Astrocyte (in vitro differentiated cells and primary cell): ENCODE measurements at regions not wholly inside any gene's neighbourhood (a gene's known extent, or its start where the extent isn't known, plus 50 kb on each side); places are given as distances from the start of the nearest gene placed in this dataset.

Experiments
- DNase-seq: peaks from one replicate; pipeline ENCODE4 v3.0.0-alpha.2; 2010; ENCODE audit warnings: low read depth
- FAIRE-seq: peaks from 2 replicates; lab custom pipeline; 2011; peaks lifted over from hg19 to GRCh38; lab: Jason Lieb, UNC
- H2AFZ ChIP-seq: 2 replicates; pipeline ENCODE4 v1.6.0; 2012; ENCODE audit warnings: low read depth, low read length, inconsistent platforms
- H3K27ac ChIP-seq: 2 replicates; pipeline ENCODE4 v1.5.1; 2011; ENCODE audit warnings: low read depth, low read length, inconsistent platforms
- H3K27me3 ChIP-seq: 2 replicates; pipeline ENCODE4 v1.6.0; 2011; ENCODE audit warnings: low read length, inconsistent platforms; ENCODE audit not compliant: insufficient read depth
- H3K36me3 ChIP-seq: 2 replicates; pipeline ENCODE4 v1.5.1; 2011; ENCODE audit warnings: low read length, inconsistent platforms; ENCODE audit not compliant: insufficient read depth
- H3K4me1 ChIP-seq: 2 replicates; pipeline ENCODE4 v1.5.1; 2011; ENCODE audit warnings: low read length, inconsistent platforms; ENCODE audit not compliant: insufficient read depth
- H3K4me2 ChIP-seq: 2 replicates; pipeline ENCODE4 v1.6.0; 2012; ENCODE audit warnings: low read length, inconsistent platforms
- H3K4me3 ChIP-seq: 2 replicates; pipeline ENCODE4 v1.5.1; 2011; ENCODE audit warnings: low read depth, mild to moderate bottlenecking, low read length, inconsistent platforms; ENCODE audit not compliant: insufficient read depth
- H3K79me2 ChIP-seq: 2 replicates; pipeline ENCODE4 v1.6.0; 2012; ENCODE audit warnings: mild to moderate bottlenecking, low read length, inconsistent platforms; ENCODE audit not compliant: insufficient read depth
- H3K9ac ChIP-seq: 2 replicates; pipeline ENCODE4 v1.6.0; 2012; ENCODE audit warnings: mild to moderate bottlenecking, low read length, inconsistent platforms
- H3K9me3 ChIP-seq: 2 replicates; pipeline ENCODE4 v1.5.1; 2012; ENCODE audit warnings: low read depth, mild to moderate bottlenecking, low read length, inconsistent platforms; ENCODE audit not compliant: insufficient read depth
- H4K20me1 ChIP-seq: 2 replicates; pipeline ENCODE4 v1.6.0; 2012; ENCODE audit warnings: low read length, inconsistent platforms; ENCODE audit not compliant: insufficient read depth
- H3K27ac Mint-ChIP-seq: one replicate; pipeline ENCODE4 v1.8.0; 2021; ENCODE audit warnings: mild to moderate bottlenecking, mixed read lengths; ENCODE audit not compliant: unreplicated experiment
- H3K27me3 Mint-ChIP-seq: one replicate; pipeline ENCODE4 v1.8.0; 2021; ENCODE audit warnings: low read depth, mixed read lengths; ENCODE audit not compliant: unreplicated experiment
- H3K36me3 Mint-ChIP-seq: one replicate; pipeline ENCODE4 v1.8.0; 2021; ENCODE audit warnings: low read depth, mixed read lengths; ENCODE audit not compliant: unreplicated experiment
- H3K4me1 Mint-ChIP-seq: one replicate; pipeline ENCODE4 v1.8.0; 2021; ENCODE audit warnings: low read depth, mixed read lengths; ENCODE audit not compliant: unreplicated experiment
- H3K4me3 Mint-ChIP-seq: one replicate; pipeline ENCODE4 v1.8.0; 2021; ENCODE audit warnings: mild to moderate bottlenecking, moderate library complexity, mixed read lengths; ENCODE audit not compliant: unreplicated experiment
- H3K9me3 Mint-ChIP-seq: one replicate; pipeline ENCODE4 v1.8.0; 2021; ENCODE audit warnings: mild to moderate bottlenecking, mixed read lengths; ENCODE audit not compliant: unreplicated experiment
- EZH2 ChIP-seq: IDR thresholded peaks from 2 replicates; pipeline ENCODE4 v1.6.1; 2012; ENCODE audit warnings: mild to moderate bottlenecking, low read length, inconsistent platforms; ENCODE audit not compliant: insufficient read depth
- TF ChIP-seq, protein P1 (sequence below): IDR thresholded peaks from 2 replicates; pipeline ENCODE4 v1.5.1; 2011; ENCODE audit warnings: low read depth, mild to moderate bottlenecking, inconsistent platforms, low read length, moderate library complexity; ENCODE audit not compliant: insufficient read depth

DNA sequence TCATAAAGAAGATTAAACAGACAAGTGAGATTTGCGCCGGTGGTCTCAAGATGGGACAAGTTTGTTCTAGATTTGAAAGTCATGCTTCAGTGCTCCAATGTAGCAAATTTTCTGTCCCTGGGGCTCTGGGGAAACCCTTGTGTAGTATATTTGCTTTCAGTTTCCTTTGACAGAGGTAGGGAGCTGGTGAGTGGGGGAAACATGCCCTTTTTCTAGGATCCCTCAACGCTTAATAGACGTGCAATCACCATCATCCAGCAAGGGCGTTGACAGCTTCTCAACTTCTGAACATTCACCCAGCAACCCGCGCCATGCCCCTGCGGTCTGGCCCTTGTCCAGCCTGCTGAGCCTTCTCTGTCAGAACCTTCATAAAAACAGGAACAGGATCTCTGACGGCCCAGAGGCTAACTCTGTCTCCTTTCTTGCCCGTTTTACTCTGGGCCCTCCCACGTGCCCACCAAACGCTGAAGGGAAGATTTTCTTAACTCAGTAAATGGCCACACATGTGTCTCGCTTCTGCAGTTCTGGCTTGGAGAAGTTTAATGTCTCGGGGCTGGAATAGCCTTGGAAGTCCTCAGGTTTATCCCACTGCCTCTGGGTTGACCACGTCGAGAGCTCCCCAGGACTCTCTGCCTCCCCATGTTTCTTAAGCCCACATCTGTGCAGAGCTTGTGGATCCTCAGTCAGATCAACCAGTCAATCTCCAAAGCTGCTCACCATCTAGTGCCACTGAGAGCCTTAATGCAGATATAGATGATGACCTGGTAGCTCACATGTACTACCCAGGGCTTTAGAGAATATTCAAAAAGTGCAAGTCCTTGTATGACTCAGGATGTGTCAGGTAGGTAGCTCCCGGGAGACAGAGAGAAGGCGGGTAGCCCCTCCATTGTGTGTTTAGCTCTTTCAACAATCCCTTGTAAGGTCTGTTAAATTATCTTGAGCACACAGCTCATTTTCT, 58.1 kb upstream of the CCND2 start:
- Histone ChIP-seq H3K4me1 (no peaks in the 10 kb centered on the region), H3K27me3 (no peaks in the 10 kb centered on the region), H3K4me2 (no peak overlapping the region), H3K27ac (no peak overlapping the region), H3K9me3 (no peaks in the 10 kb centered on the region), H3K4me3 (no peak overlapping the region), H2AFZ (no peak overlapping the region), H3K79me2 (no peaks in the 10 kb centered on the region), H3K36me3 (no peaks in the 10 kb centered on the region), H3K9ac (no peak overlapping the region), H4K20me1 (no peaks in the 10 kb centered on the region)
- Mint-ChIP-seq H3K4me1 (peaks cover 8% of the 10 kb centered on the region), H3K4me3 (no peak overlapping the region), H3K27me3 (peaks cover 23% of the 10 kb centered on the region), H3K27ac (no peak overlapping the region), H3K9me3 (peaks cover 4% of the 10 kb centered on the region), H3K36me3 (no peaks in the 10 kb centered on the region)
- DNase-seq, result no peak
- no peak for FAIRE-seq
- TF ChIP-seq EZH2, result no peak
- TF ChIP-seq, protein P1, sequence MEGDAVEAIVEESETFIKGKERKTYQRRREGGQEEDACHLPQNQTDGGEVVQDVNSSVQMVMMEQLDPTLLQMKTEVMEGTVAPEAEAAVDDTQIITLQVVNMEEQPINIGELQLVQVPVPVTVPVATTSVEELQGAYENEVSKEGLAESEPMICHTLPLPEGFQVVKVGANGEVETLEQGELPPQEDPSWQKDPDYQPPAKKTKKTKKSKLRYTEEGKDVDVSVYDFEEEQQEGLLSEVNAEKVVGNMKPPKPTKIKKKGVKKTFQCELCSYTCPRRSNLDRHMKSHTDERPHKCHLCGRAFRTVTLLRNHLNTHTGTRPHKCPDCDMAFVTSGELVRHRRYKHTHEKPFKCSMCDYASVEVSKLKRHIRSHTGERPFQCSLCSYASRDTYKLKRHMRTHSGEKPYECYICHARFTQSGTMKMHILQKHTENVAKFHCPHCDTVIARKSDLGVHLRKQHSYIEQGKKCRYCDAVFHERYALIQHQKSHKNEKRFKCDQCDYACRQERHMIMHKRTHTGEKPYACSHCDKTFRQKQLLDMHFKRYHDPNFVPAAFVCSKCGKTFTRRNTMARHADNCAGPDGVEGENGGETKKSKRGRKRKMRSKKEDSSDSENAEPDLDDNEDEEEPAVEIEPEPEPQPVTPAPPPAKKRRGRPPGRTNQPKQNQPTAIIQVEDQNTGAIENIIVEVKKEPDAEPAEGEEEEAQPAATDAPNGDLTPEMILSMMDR, result no peak

DNA sequence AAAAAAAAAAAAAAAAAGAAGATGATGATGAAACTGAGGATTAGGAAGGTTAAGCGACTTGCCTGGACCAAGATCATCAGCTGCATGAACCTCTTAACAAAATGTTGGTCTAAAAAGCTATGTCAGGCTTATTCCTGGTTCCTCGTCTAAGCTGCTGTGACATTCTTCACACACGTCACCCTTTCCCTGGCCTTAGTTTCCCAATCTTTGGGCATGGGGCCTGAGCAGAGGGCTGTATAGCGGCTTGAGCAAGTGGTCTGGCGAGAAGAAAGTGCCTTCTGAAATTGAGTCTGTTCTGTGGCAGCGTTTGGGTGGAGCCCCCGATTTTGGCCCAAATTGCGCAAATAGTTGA, 58.7 kb upstream of the CCND2 start:
- Histone ChIP-seq H3K9ac (no peak overlapping the region), H3K4me2 (no peak overlapping the region), H3K36me3 (no peaks in the 10 kb centered on the region), H3K9me3 (no peaks in the 10 kb centered on the region), H3K27me3 (no peaks in the 10 kb centered on the region), H3K79me2 (no peaks in the 10 kb centered on the region), H4K20me1 (no peaks in the 10 kb centered on the region), H3K27ac (no peak overlapping the region), H2AFZ (no peak overlapping the region), H3K4me1 (no peaks in the 10 kb centered on the region), H3K4me3 (no peak overlapping the region)
- peaks cover 23% of the 10 kb centered on the region for H3K27me3 Mint-ChIP-seq
- no peak overlapping the region for H3K27ac Mint-ChIP-seq
- peaks cover 4% of the 10 kb centered on the region for H3K9me3 Mint-ChIP-seq
- TF ChIP-seq, protein P1, result no peak
- TF ChIP-seq EZH2, result no peak
- H3K4me3 Mint-ChIP-seq, result no peak overlapping the region
- no peaks in the 10 kb centered on the region for H3K36me3 Mint-ChIP-seq
- DNase-seq, result no peak
- no peak for FAIRE-seq
- H3K4me1 Mint-ChIP-seq, result peaks cover 8% of the 10 kb centered on the region

DNA sequence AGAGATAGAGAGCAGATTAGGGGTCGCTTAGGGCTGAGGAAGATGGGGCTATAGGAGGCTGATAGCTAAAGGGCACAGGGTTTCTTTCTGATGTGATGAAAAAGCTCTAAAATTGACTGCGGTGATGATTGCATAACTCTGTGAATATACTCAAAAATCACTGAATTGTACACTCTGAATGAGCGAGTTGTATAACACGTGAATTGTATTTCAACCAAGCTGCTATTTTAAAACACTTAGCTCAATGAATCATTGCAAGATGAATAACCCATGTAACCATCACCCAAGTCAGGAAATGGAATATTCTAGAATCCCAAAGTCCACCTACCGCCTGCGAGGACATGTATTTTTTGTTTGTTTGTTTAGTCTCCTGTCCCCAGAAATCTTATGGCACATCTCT, 60.1 kb upstream of the CCND2 start:
- FAIRE-seq, result no peak
- no peak overlapping the region for H3K4me2 ChIP-seq
- Mint-ChIP-seq H3K36me3 (no peaks in the 10 kb centered on the region), H3K27ac (no peak overlapping the region), H3K27me3 (peaks cover 32% of the 10 kb centered on the region), H3K9me3 (peaks cover 4% of the 10 kb centered on the region), H3K4me3 (no peak overlapping the region), H3K4me1 (peaks cover 8% of the 10 kb centered on the region)
- no peaks in the 10 kb centered on the region for H3K36me3 ChIP-seq
- H3K4me1 ChIP-seq, result no peaks in the 10 kb centered on the region
- H3K4me3 ChIP-seq, result no peak overlapping the region
- no peak for DNase-seq
- no peaks in the 10 kb centered on the region for H4K20me1 ChIP-seq
- no peaks in the 10 kb centered on the region for H3K27me3 ChIP-seq
- TF ChIP-seq, protein P1, result no peak
- no peak for TF ChIP-seq EZH2
- H3K27ac ChIP-seq, result no peak overlapping the region
- no peak overlapping the region for H3K9ac ChIP-seq
- no peak overlapping the region for H2AFZ ChIP-seq
- H3K9me3 ChIP-seq, result no peaks in the 10 kb centered on the region
- no peaks in the 10 kb centered on the region for H3K79me2 ChIP-seq
